CD4-positive, alpha-beta T cell treated with Interleukin-17A for 1 hour (primary cell): ENCODE measurements at regions not wholly inside any gene's neighbourhood (a gene's known extent, or its start where the extent isn't known, plus 50 kb on each side); places are given as distances from the start of the nearest gene placed in this dataset.

Experiments used
- DNase-seq: peaks from one replicate; pipeline ENCODE4 v3.0.0-alpha.2; 2020

DNA sequence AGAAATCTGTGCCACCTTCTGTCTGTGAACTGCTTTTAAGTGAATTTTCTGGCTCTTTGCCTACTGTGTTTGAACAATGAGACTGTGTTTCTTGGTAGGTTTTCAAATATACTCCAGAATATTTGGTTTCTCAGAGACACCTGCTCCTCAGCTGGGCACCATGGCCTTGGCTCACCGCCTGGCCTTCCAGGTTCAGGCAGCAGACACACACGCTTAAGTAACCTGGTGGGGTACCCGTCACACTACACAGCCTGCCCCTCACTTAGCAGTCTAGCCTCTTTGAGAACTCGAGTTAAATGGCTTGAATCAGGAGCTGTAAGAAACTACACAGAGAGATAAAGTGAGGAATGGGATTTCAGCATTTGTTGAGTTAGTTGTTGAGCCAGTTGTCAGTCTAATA, 530.5 kb downstream of the MTRR start:
- DNase-seq = no peak

DNA sequence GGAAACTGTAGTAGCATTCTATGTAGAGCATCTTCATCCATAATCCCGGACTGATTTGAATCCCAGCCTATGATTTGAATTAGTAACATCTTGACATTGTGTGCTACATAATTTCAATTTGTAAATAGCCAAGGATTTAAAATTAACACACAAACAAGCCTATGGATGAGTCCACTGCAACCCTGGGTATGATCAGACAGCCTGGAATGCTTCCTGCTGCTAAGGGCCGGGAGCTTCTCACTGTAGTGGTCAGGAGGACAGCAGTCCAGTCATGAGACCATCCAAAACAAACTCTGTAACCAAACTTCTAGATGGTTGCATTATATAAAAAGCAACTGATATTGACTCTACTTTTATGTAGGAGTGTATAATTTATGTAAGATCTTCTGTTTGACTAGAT, 539.3 kb downstream of the MTRR start:
- no peak for DNase-seq

DNA sequence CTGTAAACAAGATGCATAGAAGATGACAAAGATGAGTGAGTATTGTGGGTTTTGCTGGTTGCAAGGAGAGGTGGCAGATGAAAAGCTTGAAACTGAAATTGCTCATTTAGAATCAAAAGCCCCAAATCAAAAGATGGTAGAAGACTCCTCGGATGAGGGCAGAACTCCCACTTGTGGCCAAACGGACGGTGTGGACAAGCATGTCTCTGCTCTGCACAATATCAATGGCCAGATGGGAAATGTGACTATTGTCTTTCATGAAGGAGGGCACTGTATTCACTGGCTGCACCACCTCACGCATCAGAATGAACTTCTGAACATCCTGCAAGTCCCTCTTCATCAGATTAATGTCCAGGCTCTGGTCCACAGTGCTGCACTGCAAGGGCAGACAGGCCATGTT, 541.7 kb downstream of the MTRR start:
- DNase-seq = no peak

DNA sequence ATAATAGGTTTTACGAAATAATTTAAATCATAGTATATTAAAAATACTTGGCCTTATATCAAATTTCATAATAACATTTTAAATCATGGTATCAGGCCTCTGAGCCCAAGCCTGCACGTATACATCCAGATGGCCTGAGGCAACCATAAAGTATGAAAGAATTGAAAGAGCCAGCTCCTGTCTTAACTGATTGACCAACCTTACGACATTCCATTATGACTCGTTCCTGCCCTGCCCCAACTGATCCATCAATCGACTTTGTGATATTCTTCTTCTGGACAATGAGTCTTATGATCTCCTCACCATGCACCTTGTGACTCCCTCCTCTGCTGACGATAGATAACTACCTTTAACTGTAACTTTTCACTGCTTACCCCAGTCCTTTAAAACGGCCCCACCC, 545.0 kb downstream of the MTRR start:
- no peak for DNase-seq

DNA sequence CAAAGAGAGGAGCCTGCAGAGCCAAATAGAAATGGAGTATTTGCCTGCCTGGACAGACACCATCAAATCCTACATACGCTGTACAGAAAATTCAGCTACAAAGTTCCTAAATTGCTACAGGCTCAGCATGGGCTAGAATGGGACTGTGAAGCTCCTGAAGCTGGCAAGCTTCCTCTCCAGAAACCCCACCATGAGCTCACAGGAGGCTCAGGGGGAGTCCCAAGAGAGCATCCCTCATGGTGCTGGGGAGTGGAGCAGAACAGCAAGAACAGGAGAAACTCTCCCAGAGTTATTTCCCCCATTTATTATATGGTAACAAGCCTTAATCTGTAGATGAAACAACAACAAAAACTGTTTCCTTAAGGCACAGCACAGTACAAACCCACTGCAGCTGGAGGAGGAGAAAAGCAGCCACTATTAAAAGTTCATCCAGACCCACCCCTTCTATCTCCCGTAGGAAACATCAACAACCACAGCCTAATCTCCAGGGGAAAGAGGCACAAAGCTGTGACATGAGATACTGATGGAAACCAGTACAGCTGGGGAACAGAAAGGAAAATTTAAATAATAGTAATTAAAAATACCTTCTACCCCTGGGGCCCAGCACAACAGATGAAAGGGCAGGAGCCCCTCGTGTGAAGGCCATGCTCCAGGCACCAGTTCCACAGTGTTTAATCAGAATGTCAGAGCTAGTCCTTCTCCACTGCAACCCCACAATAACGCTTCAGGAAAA, 548.5 kb downstream of the MTRR start:
- no peak for DNase-seq

DNA sequence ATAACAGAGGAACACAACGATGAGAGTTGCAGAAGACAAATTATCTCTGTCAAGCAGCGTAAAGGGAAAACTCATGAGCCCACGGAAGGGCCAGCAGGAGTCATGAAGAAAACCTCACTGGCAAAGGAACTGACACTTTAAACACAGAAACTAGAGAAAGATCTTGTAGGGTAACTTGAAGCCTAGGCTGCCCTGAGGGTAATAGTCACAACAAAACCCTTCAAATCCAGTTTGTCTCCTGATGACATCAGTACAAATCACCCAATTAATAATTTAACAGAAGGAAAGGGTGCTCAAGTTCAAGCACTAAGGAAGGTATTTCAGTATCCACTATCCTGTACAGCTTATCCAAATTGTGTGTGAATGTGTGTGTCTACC, 549.1 kb downstream of the MTRR start:
- DNase-seq = no peak

DNA sequence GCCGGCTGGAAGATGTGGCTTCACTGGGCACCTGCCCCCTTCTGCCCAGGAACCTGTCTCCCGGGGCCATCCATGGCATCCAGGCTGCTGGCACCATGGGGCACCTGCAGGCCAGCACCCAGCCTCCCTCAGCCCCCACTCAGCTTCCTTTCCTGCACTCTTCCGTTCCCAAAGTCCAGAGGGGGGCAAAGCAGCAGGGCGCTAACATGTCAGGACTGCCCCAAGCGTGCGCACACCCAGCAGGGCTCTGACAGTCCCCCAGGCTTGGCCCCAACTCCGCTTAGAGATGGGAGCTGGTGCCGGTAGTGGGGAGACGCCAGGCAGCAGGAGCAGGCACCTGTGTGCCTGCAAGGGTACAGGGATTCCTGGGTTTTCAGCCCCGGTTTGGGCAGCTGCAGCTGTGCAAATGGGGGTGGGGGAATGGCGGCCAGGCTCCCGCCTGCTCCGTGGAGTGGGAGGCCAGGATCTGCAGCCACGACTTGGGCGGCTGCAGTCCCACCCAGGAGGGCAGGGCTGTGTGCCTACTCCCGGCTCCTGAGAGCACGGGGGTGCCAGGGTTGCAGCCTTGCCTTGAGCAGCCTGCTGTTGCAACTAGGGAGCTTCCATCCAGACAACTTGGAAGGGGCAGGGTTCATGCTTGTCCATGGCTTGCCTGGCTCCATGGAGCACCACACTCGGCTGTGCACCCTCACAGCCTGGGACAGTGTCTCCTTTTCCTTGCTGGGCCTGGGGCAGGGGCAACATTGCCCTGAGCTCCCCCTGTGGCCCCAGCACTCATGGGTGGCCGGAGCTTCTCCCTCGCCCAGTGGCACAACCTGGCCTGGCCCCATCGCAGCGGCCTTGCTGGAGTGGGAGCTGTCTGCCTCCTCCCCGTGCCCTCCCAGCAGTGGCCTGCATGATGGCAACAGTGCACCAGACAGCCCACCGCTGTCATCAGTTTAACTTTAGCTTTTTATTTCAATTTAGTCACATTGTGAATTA, 561.1 kb downstream of the MTRR start:
- DNase-seq = no peak

DNA sequence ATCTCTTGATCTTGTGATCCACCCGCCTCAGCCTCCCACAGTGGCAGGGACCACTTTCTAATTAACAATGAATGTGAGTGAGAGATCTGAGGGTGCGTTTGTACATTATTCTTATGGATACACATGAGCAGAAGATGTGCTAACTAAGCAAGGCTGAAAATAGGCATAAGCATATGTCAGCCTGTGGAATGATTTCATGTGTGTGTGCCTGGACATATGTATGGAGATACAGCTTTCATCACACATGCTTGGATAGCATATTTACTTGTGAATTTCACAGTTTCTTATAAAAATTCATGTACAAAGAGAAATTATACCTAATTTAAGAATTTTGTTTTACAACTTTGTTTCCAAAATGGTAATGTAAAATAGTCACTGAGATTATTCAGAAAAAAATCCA, 565.6 kb downstream of the MTRR start:
- DNase-seq = no peak

DNA sequence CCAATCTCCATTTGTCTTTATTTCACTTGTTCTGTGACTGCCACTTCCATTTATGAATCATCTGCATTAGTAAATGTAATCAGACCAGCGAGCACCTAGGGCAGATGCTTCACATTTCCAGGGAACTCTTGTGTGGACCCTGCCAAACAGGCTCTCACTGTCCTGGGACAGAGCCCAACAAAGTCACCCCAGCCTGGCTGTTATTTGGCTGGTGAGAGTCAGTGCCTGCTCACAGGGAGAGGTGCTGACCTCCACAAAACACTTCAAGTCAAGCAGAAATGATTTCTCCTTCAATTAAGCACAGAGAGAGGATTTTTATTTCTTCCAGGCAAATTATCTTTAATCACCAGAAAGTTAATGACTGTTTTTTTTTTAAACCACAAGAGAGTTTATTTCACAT, 568.0 kb downstream of the MTRR start:
- no peak for DNase-seq

DNA sequence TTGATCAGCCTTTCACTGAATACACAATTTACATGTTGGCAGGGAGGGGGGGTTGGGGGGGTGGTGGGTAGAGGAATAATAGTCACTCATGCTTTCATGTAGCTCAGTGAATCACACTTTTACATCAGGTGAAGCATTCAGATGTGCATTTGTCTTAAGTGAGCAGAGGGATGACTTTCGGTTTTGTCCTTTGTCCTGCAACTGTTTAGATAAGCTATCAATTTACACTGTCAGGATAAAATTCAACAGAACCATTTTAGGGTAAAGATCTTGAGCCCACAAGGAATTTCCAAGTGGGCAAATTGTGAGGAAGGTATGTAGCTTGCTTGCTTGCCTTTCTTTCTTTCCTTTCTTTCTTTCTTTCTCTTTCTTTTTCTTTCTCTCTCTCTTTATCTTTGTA, 576.2 kb downstream of the MTRR start:
- no peak for DNase-seq

DNA sequence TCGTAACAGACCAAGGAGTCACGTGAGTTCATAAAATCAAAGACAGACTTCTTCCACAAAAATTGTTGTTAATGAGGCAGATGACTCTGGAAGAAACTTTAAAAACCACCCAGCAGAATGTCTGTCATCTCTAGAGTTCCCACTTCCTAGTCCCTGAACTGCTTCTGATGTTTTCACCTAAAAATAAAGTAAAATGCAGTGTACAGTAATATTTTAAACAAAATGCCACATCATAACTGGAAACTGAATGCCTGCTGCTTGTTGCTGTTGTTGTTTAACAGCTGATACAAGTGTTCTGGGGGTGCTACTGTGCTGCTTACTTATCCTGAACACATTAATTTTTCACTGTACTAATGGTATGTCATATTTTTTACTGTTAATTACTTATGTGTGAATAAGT, 577.2 kb downstream of the MTRR start:
- DNase-seq = no peak

DNA sequence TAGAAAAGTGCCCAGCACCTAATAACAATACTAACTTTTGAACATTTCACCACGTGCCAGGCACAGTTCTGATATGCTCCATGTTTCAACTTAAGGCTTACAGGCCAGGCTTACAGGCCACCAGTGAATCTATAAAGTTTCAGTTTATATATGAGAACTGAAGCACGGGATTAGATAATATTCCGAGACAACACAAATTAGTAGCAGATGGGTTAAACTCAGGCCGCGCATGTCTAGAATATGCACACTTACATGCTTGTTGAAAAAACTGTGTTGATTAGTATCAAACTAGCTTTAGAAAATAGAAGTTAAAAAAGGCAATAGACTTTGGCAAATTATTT, 587.9 kb downstream of the MTRR start:
- no peak for DNase-seq

DNA sequence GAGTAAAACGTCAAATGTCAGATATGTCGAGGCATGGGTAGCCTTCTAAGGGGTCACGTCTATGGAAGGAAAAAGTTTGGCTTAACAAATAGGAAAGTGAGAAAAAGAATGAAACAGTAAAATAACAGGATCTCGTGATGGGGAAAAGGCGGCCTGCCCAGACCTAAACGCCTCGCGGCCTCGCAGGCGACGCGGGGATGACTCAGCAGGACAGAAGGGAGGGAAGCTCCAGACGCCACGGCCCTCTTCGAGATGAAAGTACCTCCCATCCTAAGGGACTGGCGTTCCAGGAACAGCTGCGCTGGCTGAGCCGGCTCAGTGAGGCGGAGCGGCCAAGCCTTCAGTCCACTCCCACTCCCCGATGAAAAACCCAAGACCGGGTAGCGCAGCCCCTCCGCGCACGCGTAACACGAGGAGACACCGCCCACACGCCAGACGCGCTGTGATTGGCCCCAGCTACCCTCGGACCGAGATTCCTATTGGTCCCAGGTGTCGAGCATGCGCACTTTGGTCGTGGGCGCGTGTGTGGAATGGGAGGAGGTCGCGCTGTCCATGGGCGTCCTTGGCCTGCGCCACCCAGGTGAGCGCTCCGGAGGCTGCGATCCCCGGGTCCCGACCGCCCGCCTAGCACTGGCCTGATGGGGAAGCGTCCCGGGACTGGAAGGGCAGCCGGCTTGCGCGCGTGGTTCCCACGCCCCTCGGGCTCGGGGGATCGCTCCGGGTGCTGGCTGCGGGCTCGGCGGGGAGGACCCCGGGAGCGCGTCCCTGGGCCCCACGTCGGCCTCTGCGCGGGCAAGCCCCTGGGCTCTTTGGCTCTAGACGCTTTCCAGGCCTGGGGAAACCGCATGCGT, 588.5 kb downstream of the MTRR start:
- peak; percentile 90 for DNase-seq

DNA sequence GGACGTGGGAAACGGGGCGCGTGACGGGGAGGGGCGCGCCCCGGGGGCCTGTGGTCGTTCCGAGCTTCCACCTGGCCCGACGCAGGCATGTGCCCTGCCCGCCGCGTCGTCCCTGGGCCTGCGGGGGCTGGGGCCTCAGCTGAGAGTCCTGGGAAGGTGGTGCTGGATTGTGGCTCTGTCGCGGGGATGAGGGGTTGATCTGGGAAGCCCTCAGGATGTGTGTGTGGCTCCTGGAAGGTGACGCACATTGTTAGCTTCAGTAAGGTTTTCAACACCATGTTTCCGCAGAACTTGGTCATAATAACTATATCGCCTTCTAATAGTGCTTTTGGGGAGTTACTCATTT, 589.1 kb downstream of the MTRR start:
- no peak for DNase-seq

DNA sequence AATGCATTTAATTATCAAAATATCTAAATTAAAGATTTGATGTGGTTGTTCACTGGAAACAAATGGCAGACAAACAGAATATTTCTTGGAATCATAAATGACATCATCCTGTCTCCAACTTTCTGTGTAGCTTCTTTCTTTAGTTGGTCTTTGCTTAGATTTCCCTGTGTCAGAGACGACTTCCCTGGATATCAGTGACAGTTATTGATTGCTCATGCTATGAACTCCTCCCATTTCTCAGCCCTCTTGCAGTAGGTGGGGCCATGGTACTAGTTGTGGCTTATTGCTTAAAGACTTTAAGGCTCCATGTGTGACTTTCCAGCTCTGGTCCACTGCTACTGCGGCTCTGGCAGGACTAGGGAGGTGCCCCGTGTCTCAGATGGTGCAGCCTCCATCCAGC, 592.6 kb downstream of the MTRR start:
- no peak for DNase-seq

DNA sequence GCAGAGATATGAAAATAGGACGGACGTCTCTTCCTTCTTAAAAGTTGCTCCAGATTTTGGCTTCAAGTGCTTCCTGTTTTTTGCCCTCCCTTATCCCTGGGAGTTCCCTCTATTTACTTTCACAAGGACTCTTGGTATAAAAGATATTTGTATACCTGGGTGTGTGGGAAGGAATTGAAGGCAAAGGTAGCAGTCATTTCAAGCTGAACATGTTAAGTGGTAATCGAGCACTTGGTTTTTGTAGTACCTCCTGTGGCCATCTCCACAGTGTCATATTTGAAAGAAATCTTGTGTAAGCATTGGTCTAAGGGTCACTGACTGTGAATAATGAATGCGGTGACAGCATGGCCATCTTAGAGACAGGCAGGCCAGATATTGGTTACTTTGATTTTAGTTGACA, 593.6 kb downstream of the MTRR start:
- no peak for DNase-seq

DNA sequence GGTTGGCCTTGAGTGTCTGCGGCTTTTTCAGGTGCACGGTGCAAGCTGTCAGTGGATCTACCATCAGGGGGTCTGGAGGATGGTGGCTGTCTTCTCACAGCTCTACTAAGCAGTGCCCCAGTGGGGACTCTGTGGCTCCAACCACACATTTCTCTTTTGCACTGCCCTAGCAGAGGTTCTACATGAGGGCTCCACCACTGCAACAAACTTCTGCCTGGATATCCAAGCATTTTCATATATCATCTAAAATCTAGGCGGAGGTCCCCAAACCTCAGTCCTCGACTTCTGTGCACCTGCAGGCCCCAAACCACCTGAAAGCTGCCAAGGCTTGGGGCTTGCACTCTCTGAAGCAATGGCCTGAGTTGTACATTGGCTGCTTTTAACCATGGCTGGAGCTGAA, 601.5 kb downstream of the MTRR start:
- DNase-seq = no peak

DNA sequence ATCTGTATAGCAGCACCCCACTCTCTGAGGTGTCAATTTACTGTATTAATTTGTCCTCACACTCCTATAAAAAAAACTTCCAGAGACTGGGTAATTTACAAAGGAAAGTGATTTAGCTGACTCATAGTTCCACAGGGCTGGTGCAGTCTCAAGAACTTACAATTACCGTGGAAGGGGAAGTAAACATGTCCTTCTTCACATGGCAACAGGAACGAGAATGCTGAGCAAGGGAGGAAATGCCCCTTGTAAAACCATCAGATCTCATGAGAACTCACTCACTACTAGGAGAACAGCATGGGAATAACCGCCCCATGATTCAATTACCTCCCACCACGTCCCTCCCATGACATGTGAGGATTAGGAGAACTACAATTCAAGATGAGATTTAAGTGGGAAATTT, 602.6 kb downstream of the MTRR start:
- DNase-seq = no peak

DNA sequence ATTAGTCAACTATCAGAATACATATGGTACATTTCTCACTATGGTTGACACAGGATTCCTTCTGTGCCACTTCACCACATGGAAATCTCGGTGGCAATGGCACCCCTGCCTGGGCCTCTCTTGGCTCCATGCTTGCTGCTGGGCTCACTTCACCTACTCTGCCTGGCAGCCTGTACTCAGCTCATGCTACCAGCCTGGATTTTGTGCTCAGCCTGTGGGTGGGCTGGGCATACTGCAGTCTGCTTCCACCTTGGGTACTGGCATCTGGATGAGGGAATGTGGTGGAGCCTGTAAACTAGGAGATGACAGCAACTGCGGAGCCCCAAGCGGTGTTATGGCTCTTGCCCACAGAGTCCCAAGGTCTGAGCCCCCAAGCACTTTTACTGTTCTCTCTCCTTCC, 604.1 kb downstream of the MTRR start:
- DNase-seq = no peak

DNA sequence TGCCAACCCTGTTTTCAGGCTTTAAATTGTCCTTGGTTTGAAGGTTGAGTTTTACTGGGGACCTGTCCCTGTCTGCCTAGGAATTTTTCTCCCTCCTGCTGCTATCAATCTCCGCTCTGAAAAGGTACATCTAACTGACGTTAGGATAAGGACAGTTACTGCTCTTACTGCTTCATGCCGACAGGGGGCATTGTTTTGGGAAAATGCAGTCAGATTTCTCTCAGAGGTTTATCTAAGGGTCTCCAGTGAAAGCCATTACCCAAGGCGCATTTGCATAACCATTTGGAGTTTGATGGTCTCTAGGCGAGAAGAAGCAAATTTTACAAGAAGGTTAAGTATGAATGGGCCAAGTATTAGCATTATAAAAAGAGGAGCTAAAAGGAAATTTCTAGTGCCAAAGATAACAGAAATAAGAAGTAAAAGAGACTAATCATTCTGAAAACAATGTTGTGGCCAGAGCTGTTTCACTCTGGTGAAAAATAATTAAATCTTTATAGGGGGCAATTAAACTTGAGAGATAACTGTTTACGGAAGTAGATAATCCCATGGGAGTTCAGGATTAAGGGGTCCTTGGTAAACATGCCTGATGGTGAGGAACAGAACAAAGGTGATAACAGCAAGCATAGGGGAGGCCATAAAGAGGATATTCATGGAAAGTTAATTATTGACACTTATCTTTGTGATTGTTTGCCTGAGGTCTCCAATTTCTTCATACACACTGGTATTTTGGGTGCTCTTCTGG, 605.0 kb downstream of the MTRR start:
- no peak for DNase-seq

DNA sequence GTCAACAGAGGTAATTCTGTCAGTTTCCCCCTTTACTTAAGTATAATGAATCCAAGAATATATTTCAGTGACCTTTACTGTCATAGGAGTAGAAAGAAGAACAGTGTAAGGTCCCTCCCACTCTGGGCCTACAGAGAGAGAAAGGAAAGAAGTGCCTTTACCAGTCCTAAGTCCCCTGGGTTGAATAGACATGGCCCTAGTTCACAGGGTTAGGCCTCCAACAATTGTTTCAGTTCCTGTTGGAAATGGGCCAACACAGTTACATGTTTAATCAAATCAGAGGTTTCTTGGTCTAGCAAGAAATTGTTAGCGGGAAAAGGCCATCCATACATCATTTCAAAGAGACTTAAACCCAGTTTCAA, 605.6 kb downstream of the MTRR start:
- no peak for DNase-seq

DNA sequence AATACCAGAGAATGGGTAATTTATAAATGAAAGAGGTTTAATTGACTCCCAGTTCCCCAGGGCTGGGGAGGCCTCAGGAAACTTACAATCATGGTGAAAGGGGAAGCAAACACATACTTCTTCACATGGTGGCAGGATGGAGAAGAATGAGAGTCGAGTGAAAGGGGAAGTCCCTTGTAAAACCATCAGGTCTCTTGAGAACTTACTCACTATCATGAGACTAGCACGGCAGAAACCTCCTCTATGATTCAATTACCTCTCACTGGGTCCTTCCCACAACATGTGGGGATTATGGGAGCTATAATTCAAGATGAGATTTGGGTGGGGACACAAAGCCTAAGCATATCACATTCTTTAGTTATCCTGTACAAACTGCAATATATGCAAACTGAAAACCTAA, 609.4 kb downstream of the MTRR start:
- no peak for DNase-seq

DNA sequence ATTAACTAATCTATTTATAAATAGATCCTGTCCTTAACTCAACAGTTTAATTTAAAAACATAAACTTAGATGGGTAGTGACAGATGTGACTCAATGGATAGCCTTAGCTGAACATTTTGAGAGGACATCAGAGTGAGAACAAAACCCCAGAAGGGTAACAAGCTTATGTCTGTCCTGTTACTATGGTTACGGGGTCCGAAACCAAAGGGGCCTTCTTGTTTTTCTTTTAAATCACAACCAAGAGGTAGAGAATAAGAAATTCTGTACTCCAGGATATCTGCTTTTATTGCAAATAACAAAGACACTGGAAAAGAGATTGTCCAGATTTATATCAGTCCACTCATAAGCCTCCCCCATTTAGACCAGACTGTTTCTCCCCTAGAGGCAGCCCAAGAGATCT, 612.1 kb downstream of the MTRR start:
- DNase-seq = no peak
